H9 (cell line): ENCODE measurements at regions not wholly inside any gene's neighbourhood (a gene's known extent, or its start where the extent isn't known, plus 50 kb on each side); places are given as distances from the start of the nearest gene placed in this dataset.

Experiments used
- DNase-seq: peaks from one replicate; pipeline ENCODE4 v3.0.0-alpha.2; 2017
- H2AFZ ChIP-seq: one replicate; pipeline ENCODE4 v1.6.1; 2013; ENCODE audit warnings: mild to moderate bottlenecking, low read length, control low read depth, moderate library complexity
- H2AK5ac ChIP-seq: 2 replicates; pipeline ENCODE4 v1.6.1; 2013; ENCODE audit warnings: low read length, control low read depth, mixed read lengths; ENCODE audit not compliant: insufficient read length
- H2BK120ac ChIP-seq: one replicate; pipeline ENCODE4 v1.6.1; 2013; ENCODE audit warnings: low read depth, mild to moderate bottlenecking, low read length, control low read depth, inconsistent platforms; ENCODE audit not compliant: poor library complexity, severe bottlenecking
- H2BK12ac ChIP-seq: 2 replicates; pipeline ENCODE4 v1.6.1; 2013; ENCODE audit warnings: low read length, control low read depth, mixed read lengths, low read depth; ENCODE audit not compliant: insufficient read length
- H2BK15ac ChIP-seq: 2 replicates; pipeline ENCODE4 v1.6.1; 2013; ENCODE audit warnings: low read depth, low read length, control low read depth
- H2BK20ac ChIP-seq: one replicate; pipeline ENCODE4 v1.6.1; 2013; ENCODE audit warnings: low read depth, mild to moderate bottlenecking, low read length, control low read depth, inconsistent platforms; ENCODE audit not compliant: poor library complexity, severe bottlenecking
- H2BK5ac ChIP-seq: 2 replicates; pipeline ENCODE4 v1.6.1; 2013; ENCODE audit warnings: low read length, control low read depth, mixed read lengths; ENCODE audit not compliant: insufficient read length
- H3K14ac ChIP-seq: 2 replicates; pipeline ENCODE4 v1.6.1; 2013; ENCODE audit warnings: low read length, control low read depth; ENCODE audit not compliant: insufficient read depth
- H3K18ac ChIP-seq: 2 replicates; pipeline ENCODE4 v1.6.1; 2013; ENCODE audit warnings: low read depth, mild to moderate bottlenecking, mixed read lengths, low read length, control low read depth; ENCODE audit not compliant: insufficient read length
- H3K23ac ChIP-seq: 2 replicates; pipeline ENCODE4 v1.6.1; 2013; ENCODE audit warnings: low read length, control low read depth, mixed read lengths, low read depth; ENCODE audit not compliant: insufficient read length
- H3K23me2 ChIP-seq: 2 replicates; pipeline ENCODE4 v1.6.1; 2013; ENCODE audit warnings: low read depth, mild to moderate bottlenecking, mixed read lengths, low read length, control low read depth; ENCODE audit not compliant: insufficient read length, poor library complexity, severe bottlenecking
- H3K27ac ChIP-seq: 2 replicates; pipeline ENCODE4 v1.5.1; 2013; ENCODE audit warnings: low read length, control low read depth, mixed read lengths, low read depth; ENCODE audit not compliant: insufficient read length
- H3K27me3 ChIP-seq: 2 replicates; pipeline ENCODE4 v1.6.1; 2013; ENCODE audit warnings: low read length, control low read depth, inconsistent platforms; ENCODE audit not compliant: insufficient read depth
- H3K4ac ChIP-seq: 2 replicates; pipeline ENCODE4 v1.6.1; 2013; ENCODE audit warnings: low read depth, mild to moderate bottlenecking, control low read depth, inconsistent platforms, low read length, moderate library complexity
- H3K4me1 ChIP-seq: 2 replicates; pipeline ENCODE4 v1.6.1; 2013; ENCODE audit warnings: low read length, control low read depth, inconsistent platforms; ENCODE audit not compliant: insufficient read depth
- H3K4me2 ChIP-seq: 2 replicates; pipeline ENCODE4 v1.6.1; 2013; ENCODE audit warnings: low read length, control low read depth, mixed read lengths; ENCODE audit not compliant: insufficient read length, insufficient read depth
- H3K56ac ChIP-seq: 2 replicates; pipeline ENCODE4 v1.6.1; 2013; ENCODE audit warnings: low read depth, mild to moderate bottlenecking, mixed read lengths, low read length, control low read depth; ENCODE audit not compliant: insufficient read length
- H3K79me1 ChIP-seq: 2 replicates; pipeline ENCODE4 v1.6.1; 2013; ENCODE audit warnings: low read depth, mild to moderate bottlenecking, moderate library complexity, low read length, control low read depth, inconsistent platforms; ENCODE audit not compliant: insufficient read depth, poor library complexity, severe bottlenecking
- H3K79me2 ChIP-seq: 2 replicates; pipeline ENCODE4 v1.6.1; 2013; ENCODE audit warnings: low read length, control low read depth, inconsistent platforms; ENCODE audit not compliant: insufficient read depth
- H3K9ac ChIP-seq: 2 replicates; pipeline ENCODE4 v1.6.1; 2013; ENCODE audit warnings: low read length, control low read depth, mixed read lengths; ENCODE audit not compliant: insufficient read length; ENCODE audit errors: extremely low read depth
- H3K9me3 ChIP-seq: one replicate; pipeline ENCODE4 v1.6.1; 2013; ENCODE audit warnings: low read depth, low read length, inconsistent platforms; ENCODE audit not compliant: control insufficient read depth
- H3T11ph ChIP-seq: one replicate; pipeline ENCODE4 v1.6.1; 2013; ENCODE audit warnings: mild to moderate bottlenecking, low read length, control low read depth, inconsistent platforms
- H4K20me1 ChIP-seq: one replicate; pipeline ENCODE4 v1.6.1; 2013; ENCODE audit not compliant: control insufficient read depth, insufficient read length, insufficient read depth
- H4K5ac ChIP-seq: 2 replicates; pipeline ENCODE4 v1.6.1; 2013; ENCODE audit warnings: low read depth, mild to moderate bottlenecking, mixed read lengths, low read length, control low read depth; ENCODE audit not compliant: insufficient read length
- H4K8ac ChIP-seq: replicated peaks from 2 replicates; pipeline ENCODE4 v1.6.1; 2013; ENCODE audit warnings: low read length, control low read depth, mixed read lengths, low read depth; ENCODE audit not compliant: insufficient read length
- H4K91ac ChIP-seq: 2 replicates; pipeline ENCODE4 v1.6.1; 2013; ENCODE audit warnings: low read depth, mild to moderate bottlenecking, moderate library complexity, mixed read lengths, low read length, control low read depth; ENCODE audit not compliant: insufficient read length
- H3K27ac Mint-ChIP-seq, 3 experiments: 2 replicates in 2 of 3; 3 replicates in 1 of 3; pipeline ENCODE4 v1.8.0; 2020 to 2021; ENCODE audit warnings: mixed read lengths in 3 of 3, mild to moderate bottlenecking in 1 of 3, moderate library complexity in 1 of 3
- H3K27me3 Mint-ChIP-seq: 2 replicates; pipeline ENCODE4 v1.8.0; 2021; ENCODE audit warnings: low read depth, mild to moderate bottlenecking, moderate library complexity, mixed read lengths
- H3K36me3 Mint-ChIP-seq, 3 experiments: 2 replicates in 2 of 3; 3 replicates in 1 of 3; pipeline ENCODE4 v1.8.0; 2020 to 2021; ENCODE audit warnings: low read depth in 3 of 3, mixed read lengths in 3 of 3; ENCODE audit not compliant: insufficient read depth in 1 of 3
- H3K4me1 Mint-ChIP-seq, 2 experiments: 2 replicates each; pipeline ENCODE4 v1.8.0; 2020; ENCODE audit warnings: mixed read lengths in 2 of 2
- H3K4me3 Mint-ChIP-seq, 2 experiments: 2 replicates in 1 of 2; 3 replicates in 1 of 2; pipeline ENCODE4 v1.8.0; 2020 to 2021; ENCODE audit warnings: mild to moderate bottlenecking in 2 of 2, mixed read lengths in 2 of 2, moderate library complexity in 1 of 2
- H3K9me3 Mint-ChIP-seq, 2 experiments: 2 replicates in 1 of 2; 3 replicates in 1 of 2; pipeline ENCODE4 v1.8.0; 2020; ENCODE audit warnings: mild to moderate bottlenecking in 2 of 2, mixed read lengths in 2 of 2, moderate library complexity in 1 of 2
- WGBS: extraction: QIAGEN DNeasy Blood & Tissue Kit; methylation state at CpG from one replicate; pipeline ENCODE4 v1.1.7; 2013; ENCODE audit warnings: missing lambda C conversion rate, low lambda C conversion rate, mixed read lengths; ENCODE audit not compliant: insufficient read length; ENCODE audit errors: extremely low coverage; 5-methylcytosine and 5-hydroxymethylcytosine counted together
- TF ChIP-seq, protein P1 (sequence below): fragments of 200-600 bp; sonication (generic); conservative IDR thresholded peaks from 3 replicates; pipeline ENCODE4 v1.8.0; 2021; ENCODE audit warnings: antibody characterized with exemption, mild to moderate bottlenecking

DNA sequence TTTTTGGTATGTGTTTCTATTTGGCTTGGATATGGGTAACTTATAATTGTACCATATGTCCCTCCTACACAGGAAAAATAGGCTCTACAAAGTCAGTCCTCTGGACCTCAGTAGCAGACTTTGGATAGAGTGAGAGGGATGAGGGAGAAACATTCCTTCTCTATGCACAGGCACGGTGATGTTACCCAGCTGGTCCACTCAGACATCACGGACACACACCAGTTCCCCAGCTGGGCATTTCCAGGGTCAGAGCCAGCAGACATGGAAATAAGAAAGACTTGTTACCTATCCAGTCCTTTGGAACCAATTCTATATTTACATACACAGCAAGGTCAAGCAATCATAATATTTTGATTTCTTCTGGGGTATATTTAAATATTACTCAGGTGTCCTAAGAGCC is 433.1 kb upstream of the KCNMB2 start:
- Histone ChIP-seq H2AK5ac (no peak overlapping the region), H3K4me1 (no peaks in the 10 kb centered on the region; the same call in 1 of the 2 replicates), H2BK5ac (no peak overlapping the region), H3K14ac (no peak overlapping the region), H3T11ph (no peak overlapping the region), H2BK15ac (no peak overlapping the region), H4K5ac (no peak overlapping the region), H3K9me3 (no peaks in the 10 kb centered on the region), H3K4me2 (no peak overlapping the region), H2BK120ac (no peak overlapping the region), H2BK20ac (no peak overlapping the region), H3K79me2 (no peaks in the 10 kb centered on the region), H3K9ac (no peak overlapping the region), H2AFZ (no peak overlapping the region), H3K27me3 (no peaks in the 10 kb centered on the region), H3K23ac (no peak overlapping the region), H3K18ac (no peak overlapping the region), H3K79me1 (no peaks in the 10 kb centered on the region), H3K56ac (no peak overlapping the region), H3K23me2 (no peaks in the 10 kb centered on the region), H4K91ac (no peak overlapping the region), H4K8ac (no peak overlapping the region), H3K4ac (no peak overlapping the region), H4K20me1 (no peaks in the 10 kb centered on the region), H2BK12ac (no peak overlapping the region), H3K27ac (no peak overlapping the region)
- no peak overlapping the region; a peak in 1 of 7 replicates for H3K27ac Mint-ChIP-seq
- TF ChIP-seq, protein P1, sequence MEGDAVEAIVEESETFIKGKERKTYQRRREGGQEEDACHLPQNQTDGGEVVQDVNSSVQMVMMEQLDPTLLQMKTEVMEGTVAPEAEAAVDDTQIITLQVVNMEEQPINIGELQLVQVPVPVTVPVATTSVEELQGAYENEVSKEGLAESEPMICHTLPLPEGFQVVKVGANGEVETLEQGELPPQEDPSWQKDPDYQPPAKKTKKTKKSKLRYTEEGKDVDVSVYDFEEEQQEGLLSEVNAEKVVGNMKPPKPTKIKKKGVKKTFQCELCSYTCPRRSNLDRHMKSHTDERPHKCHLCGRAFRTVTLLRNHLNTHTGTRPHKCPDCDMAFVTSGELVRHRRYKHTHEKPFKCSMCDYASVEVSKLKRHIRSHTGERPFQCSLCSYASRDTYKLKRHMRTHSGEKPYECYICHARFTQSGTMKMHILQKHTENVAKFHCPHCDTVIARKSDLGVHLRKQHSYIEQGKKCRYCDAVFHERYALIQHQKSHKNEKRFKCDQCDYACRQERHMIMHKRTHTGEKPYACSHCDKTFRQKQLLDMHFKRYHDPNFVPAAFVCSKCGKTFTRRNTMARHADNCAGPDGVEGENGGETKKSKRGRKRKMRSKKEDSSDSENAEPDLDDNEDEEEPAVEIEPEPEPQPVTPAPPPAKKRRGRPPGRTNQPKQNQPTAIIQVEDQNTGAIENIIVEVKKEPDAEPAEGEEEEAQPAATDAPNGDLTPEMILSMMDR, result no peak
- no peaks in the 10 kb centered on the region for H3K9me3 Mint-ChIP-seq
- peaks cover 11 to 12% of the 10 kb centered on the region in 2 experiments for H3K4me1 Mint-ChIP-seq
- H3K4me3 Mint-ChIP-seq, result no peak overlapping the region
- no CpG with 5 or more reads among the region's 2 CpGs for WGBS
- H3K27me3 Mint-ChIP-seq, result no peaks in the 10 kb centered on the region
- no peaks in the 10 kb centered on the region for H3K36me3 Mint-ChIP-seq
- no peak for DNase-seq
